BE2C (cell line): ENCODE measurements at regions not wholly inside any gene's neighbourhood (a gene's known extent, or its start where the extent isn't known, plus 50 kb on each side); places are given as distances from the start of the nearest gene placed in this dataset.

Source experiments
- DNase-seq: peaks from one replicate; pipeline ENCODE4 v3.0.0-alpha.2; 2020
- H3K27me3 ChIP-seq: fragments of 250-450 bp; sonication (Bioruptor Pico); 2 replicates; pipeline ENCODE4 v1.5.1; 2020; ENCODE audit warnings: mild to moderate bottlenecking
- H3K36me3 ChIP-seq: fragments of 250-450 bp; sonication (Bioruptor Pico); 2 replicates; pipeline ENCODE4 v1.5.1; 2020; ENCODE audit warnings: mild to moderate bottlenecking
- H3K4me1 ChIP-seq: fragments of 250-450 bp; sonication (Bioruptor Pico); 2 replicates; pipeline ENCODE4 v1.5.1; 2020
- H3K4me3 ChIP-seq: 2 replicates; pipeline ENCODE4 v1.5.1; 2011; ENCODE audit warnings: low read depth, low read length
- H3K9me3 ChIP-seq: fragments of 250-450 bp; sonication (Bioruptor Pico); 2 replicates; pipeline ENCODE4 v1.5.1; 2020
- TF ChIP-seq, protein P1 (sequence below): IDR thresholded peaks from 2 replicates; pipeline ENCODE4 v1.5.1; 2012; ENCODE audit warnings: mild to moderate bottlenecking, low read depth, low read length

- no peaks in the 10 kb centered on the region for H3K4me1 ChIP-seq
- no peaks in the 10 kb centered on the region for H3K36me3 ChIP-seq
- no peaks in the 10 kb centered on the region for H3K9me3 ChIP-seq
- H3K4me3 ChIP-seq, result no peak overlapping the region
- TF ChIP-seq, protein P1, sequence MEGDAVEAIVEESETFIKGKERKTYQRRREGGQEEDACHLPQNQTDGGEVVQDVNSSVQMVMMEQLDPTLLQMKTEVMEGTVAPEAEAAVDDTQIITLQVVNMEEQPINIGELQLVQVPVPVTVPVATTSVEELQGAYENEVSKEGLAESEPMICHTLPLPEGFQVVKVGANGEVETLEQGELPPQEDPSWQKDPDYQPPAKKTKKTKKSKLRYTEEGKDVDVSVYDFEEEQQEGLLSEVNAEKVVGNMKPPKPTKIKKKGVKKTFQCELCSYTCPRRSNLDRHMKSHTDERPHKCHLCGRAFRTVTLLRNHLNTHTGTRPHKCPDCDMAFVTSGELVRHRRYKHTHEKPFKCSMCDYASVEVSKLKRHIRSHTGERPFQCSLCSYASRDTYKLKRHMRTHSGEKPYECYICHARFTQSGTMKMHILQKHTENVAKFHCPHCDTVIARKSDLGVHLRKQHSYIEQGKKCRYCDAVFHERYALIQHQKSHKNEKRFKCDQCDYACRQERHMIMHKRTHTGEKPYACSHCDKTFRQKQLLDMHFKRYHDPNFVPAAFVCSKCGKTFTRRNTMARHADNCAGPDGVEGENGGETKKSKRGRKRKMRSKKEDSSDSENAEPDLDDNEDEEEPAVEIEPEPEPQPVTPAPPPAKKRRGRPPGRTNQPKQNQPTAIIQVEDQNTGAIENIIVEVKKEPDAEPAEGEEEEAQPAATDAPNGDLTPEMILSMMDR, result no peak
- no peak for DNase-seq
- H3K27me3 ChIP-seq, result no peaks in the 10 kb centered on the region
These were observed 474.7 kb upstream of the TNP1 start for GRCh38 chr2:217334561-217334960.

- TF ChIP-seq, protein P1, result no peak
- Histone ChIP-seq H3K4me1 (peaks cover 5% of the 10 kb centered on the region; the same call in 1 of the 2 replicates), H3K27me3 (no peaks in the 10 kb centered on the region)
These were observed 473.0 kb upstream of the TNP1 start for GRCh38 chr2:217332866-217333265.

GRCh38 chr2:217332417-217332791 lies 472.5 kb upstream of the TNP1 start:
- H3K9me3 ChIP-seq, result no peaks in the 10 kb centered on the region
- no peak overlapping the region for H3K4me3 ChIP-seq
- no peak for DNase-seq
- H3K27me3 ChIP-seq, result no peaks in the 10 kb centered on the region
- peaks cover 5% of the 10 kb centered on the region; the same call in 1 of the 2 replicates for H3K4me1 ChIP-seq
- H3K36me3 ChIP-seq, result no peaks in the 10 kb centered on the region
- TF ChIP-seq, protein P1, result no peak

More at GRCh38 chr2:217332866-217333265, 473.0 kb upstream of the TNP1 start:
- Histone ChIP-seq H3K36me3 (no peaks in the 10 kb centered on the region), H3K9me3 (no peaks in the 10 kb centered on the region), H3K4me3 (no peak overlapping the region)
- DNase-seq, result no peak

- H3K9me3 ChIP-seq, result no peaks in the 10 kb centered on the region
- no peak overlapping the region for H3K4me3 ChIP-seq
- H3K27me3 ChIP-seq, result no peaks in the 10 kb centered on the region
- TF ChIP-seq, protein P1, result no peak
- peaks cover 5% of the 10 kb centered on the region for H3K4me1 ChIP-seq
- no peaks in the 10 kb centered on the region for H3K36me3 ChIP-seq
- no peak for DNase-seq
These were observed 471.9 kb upstream of the TNP1 start for GRCh38 chr2:217331523-217332416.

DNA sequence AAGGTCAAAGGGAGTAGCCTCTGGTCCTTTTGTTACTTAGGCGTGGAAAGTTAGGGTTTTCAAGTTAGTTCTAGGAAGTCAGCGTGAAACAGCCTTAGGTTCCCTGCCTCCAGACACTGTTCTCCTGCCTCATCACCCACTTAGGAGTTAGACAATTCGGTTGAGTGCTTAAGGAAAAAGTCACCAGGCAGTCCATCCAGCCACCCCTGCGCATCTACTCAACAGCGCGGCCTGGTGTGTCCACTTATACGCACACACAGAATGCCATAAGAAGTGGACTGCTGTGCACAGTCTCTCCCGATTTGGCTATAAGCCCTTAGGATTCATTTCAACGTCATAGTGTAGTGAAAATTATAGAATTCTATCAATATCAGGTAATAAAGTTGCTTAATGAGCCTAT lies 470.8 kb upstream of the TNP1 start:
- no peak for DNase-seq
- H3K27me3 ChIP-seq, result no peaks in the 10 kb centered on the region
- H3K9me3 ChIP-seq, result no peaks in the 10 kb centered on the region
- TF ChIP-seq, protein P1, result no peak
- peaks cover 16% of the 10 kb centered on the region for H3K4me1 ChIP-seq
- H3K4me3 ChIP-seq, result no peak overlapping the region
- no peaks in the 10 kb centered on the region for H3K36me3 ChIP-seq

GRCh38 chr2:217329023-217329431 lies 469.2 kb upstream of the TNP1 start:
- TF ChIP-seq, protein P1, result no peak
- no peaks in the 10 kb centered on the region for H3K27me3 ChIP-seq
- peaks cover 23% of the 10 kb centered on the region for H3K4me1 ChIP-seq
- no peaks in the 10 kb centered on the region for H3K36me3 ChIP-seq
- no peaks in the 10 kb centered on the region for H3K9me3 ChIP-seq
- DNase-seq, result no peak
- no peak overlapping the region for H3K4me3 ChIP-seq
